Activated CD8-positive, alpha-beta T cell treated with anti-CD3 and anti-CD28 coated beads for 36 hours (primary cell): ENCODE measurements at regions not wholly inside any gene's neighbourhood (a gene's known extent, or its start where the extent isn't known, plus 50 kb on each side); places are given as distances from the start of the nearest gene placed in this dataset.
"Not testable (repeated sequence)": the region's sequence is repeated elsewhere in the genome, so short reads cannot be mapped to it uniquely, and the experiment has no call there.

ENCODE experiments used
- ATAC-seq: fragments of 200-7000 bp; cut with Tn5 transposase; one replicate; pipeline ENCODE4 v1.10.0; 2021; ENCODE audit warnings: mild to moderate bottlenecking, moderate library complexity
- CTCF ChIA-PET: fragments of 350-600 bp; sonication (Branson Sonifier 250); formaldehyde crosslinking; loops from one replicate; lab custom pipeline; 2021; ENCODE audit warnings: antibody characterized with exemption; lab: Charles Lee
- POLR2A ChIA-PET: fragments of 350-600 bp; sonication (Branson Sonifier 250); formaldehyde crosslinking; loops from one replicate; lab custom pipeline; 2021; ENCODE audit warnings: antibody characterized with exemption; lab: Charles Lee
- DNase-seq: peaks from one replicate; pipeline ENCODE4 v3.0.0-alpha.2; 2020
- H3K27ac Mint-ChIP-seq: one replicate; pipeline ENCODE4 v1.8.0; 2021; ENCODE audit warnings: mild to moderate bottlenecking, mixed read lengths
- H3K27me3 Mint-ChIP-seq: one replicate; pipeline ENCODE4 v1.8.0; 2021; ENCODE audit warnings: mixed read lengths
- H3K36me3 Mint-ChIP-seq: one replicate; pipeline ENCODE4 v1.8.0; 2021; ENCODE audit warnings: low read depth, mixed read lengths
- H3K4me1 Mint-ChIP-seq: one replicate; pipeline ENCODE4 v1.8.0; 2021; ENCODE audit warnings: low read depth, mixed read lengths
- H3K4me3 Mint-ChIP-seq: one replicate; pipeline ENCODE4 v1.8.0; 2021; ENCODE audit warnings: mild to moderate bottlenecking, moderate library complexity, mixed read lengths
- H3K9me3 Mint-ChIP-seq: one replicate; pipeline ENCODE4 v1.8.0; 2021; ENCODE audit warnings: mixed read lengths
- intact Hi-C: fragments of 100-400 bp; cut with micrococcal nuclease; formaldehyde crosslinking; loops from one replicate; pipeline ENCODE4 v1.10.0; 2022

GRCh38 chr22:15772337-15772736, 82.5 kb downstream of the POTEH start:
- H3K27me3 Mint-ChIP-seq, intact Hi-C loops, H3K36me3 Mint-ChIP-seq, H3K4me3 Mint-ChIP-seq, CTCF ChIA-PET, ATAC-seq, H3K9me3 Mint-ChIP-seq, H3K4me1 Mint-ChIP-seq, H3K27ac Mint-ChIP-seq, DNase-seq, POLR2A ChIA-PET: not testable (repeated sequence)

- DNase-seq, H3K9me3 Mint-ChIP-seq, H3K36me3 Mint-ChIP-seq, H3K27ac Mint-ChIP-seq, intact Hi-C loops, H3K27me3 Mint-ChIP-seq, POLR2A ChIA-PET, H3K4me3 Mint-ChIP-seq, CTCF ChIA-PET, ATAC-seq, H3K4me1 Mint-ChIP-seq: not testable (repeated sequence)
Observed at GRCh38 chr22:15775118-15775517, 85.3 kb downstream of the POTEH start.

GRCh38 chr22:15775670-15776669, 86.1 kb downstream of the POTEH start:
- CTCF ChIA-PET, H3K27me3 Mint-ChIP-seq, H3K4me3 Mint-ChIP-seq, H3K4me1 Mint-ChIP-seq, POLR2A ChIA-PET, H3K9me3 Mint-ChIP-seq, H3K27ac Mint-ChIP-seq, H3K36me3 Mint-ChIP-seq, DNase-seq, intact Hi-C loops: not testable (repeated sequence)
- ATAC-seq: peak; percentile 56

GRCh38 chr22:15776727-15777126, 86.9 kb downstream of the POTEH start:
- ATAC-seq, intact Hi-C loops, DNase-seq, CTCF ChIA-PET, H3K9me3 Mint-ChIP-seq, H3K27me3 Mint-ChIP-seq, H3K36me3 Mint-ChIP-seq, H3K4me1 Mint-ChIP-seq, POLR2A ChIA-PET, H3K27ac Mint-ChIP-seq, H3K4me3 Mint-ChIP-seq: not testable (repeated sequence)

- H3K4me3 Mint-ChIP-seq, H3K4me1 Mint-ChIP-seq, POLR2A ChIA-PET, H3K27me3 Mint-ChIP-seq, H3K9me3 Mint-ChIP-seq, ATAC-seq, H3K36me3 Mint-ChIP-seq, intact Hi-C loops, H3K27ac Mint-ChIP-seq, DNase-seq, CTCF ChIA-PET: not testable (repeated sequence)
Observed at GRCh38 chr22:15777150-15777549, 87.3 kb downstream of the POTEH start.

GRCh38 chr22:15777557-15777956, 87.7 kb downstream of the POTEH start:
- H3K4me3 Mint-ChIP-seq, intact Hi-C loops, H3K27ac Mint-ChIP-seq, DNase-seq, H3K9me3 Mint-ChIP-seq, POLR2A ChIA-PET, ATAC-seq, H3K27me3 Mint-ChIP-seq, H3K36me3 Mint-ChIP-seq, CTCF ChIA-PET, H3K4me1 Mint-ChIP-seq: not testable (repeated sequence)

- H3K36me3 Mint-ChIP-seq, H3K4me3 Mint-ChIP-seq, intact Hi-C loops, H3K4me1 Mint-ChIP-seq, CTCF ChIA-PET, H3K9me3 Mint-ChIP-seq, H3K27ac Mint-ChIP-seq, ATAC-seq, DNase-seq, H3K27me3 Mint-ChIP-seq: not testable (repeated sequence)
- POLR2A ChIA-PET: interaction anchor here (0.6 kb wide), 1 partner anchor 1176 kb away, joined by 4 read pairs; no protein-coding TSS in a partner anchor
Observed at GRCh38 chr22:15778366-15778765, 88.5 kb downstream of the POTEH start.

- H3K27me3 Mint-ChIP-seq, POLR2A ChIA-PET, H3K4me3 Mint-ChIP-seq, CTCF ChIA-PET, H3K9me3 Mint-ChIP-seq, intact Hi-C loops, ATAC-seq, H3K27ac Mint-ChIP-seq, H3K4me1 Mint-ChIP-seq, DNase-seq, H3K36me3 Mint-ChIP-seq: not testable (repeated sequence)
Observed at GRCh38 chr22:15781652-15782051, 91.8 kb downstream of the POTEH start.

- ATAC-seq, DNase-seq, CTCF ChIA-PET, H3K36me3 Mint-ChIP-seq, H3K27ac Mint-ChIP-seq, intact Hi-C loops, H3K9me3 Mint-ChIP-seq, H3K4me1 Mint-ChIP-seq, H3K4me3 Mint-ChIP-seq, POLR2A ChIA-PET, H3K27me3 Mint-ChIP-seq: not testable (repeated sequence)
Observed at GRCh38 chr22:15782933-15783332, 93.1 kb downstream of the POTEH start.

- intact Hi-C loops: not testable (repeated sequence)
Observed at GRCh38 chr22:15784383-15785085, 94.7 kb downstream of the POTEH start.

GRCh38 chr22:15786942-15787733, 97.3 kb downstream of the POTEH start:
- H3K27me3 Mint-ChIP-seq, H3K9me3 Mint-ChIP-seq, intact Hi-C loops, DNase-seq, H3K4me3 Mint-ChIP-seq, CTCF ChIA-PET, ATAC-seq, POLR2A ChIA-PET, H3K36me3 Mint-ChIP-seq, H3K4me1 Mint-ChIP-seq, H3K27ac Mint-ChIP-seq: not testable (repeated sequence)

More at GRCh38 chr22:15784383-15785085, 94.7 kb downstream of the POTEH start:
- H3K27me3 Mint-ChIP-seq, H3K36me3 Mint-ChIP-seq, H3K4me3 Mint-ChIP-seq, ATAC-seq, H3K9me3 Mint-ChIP-seq, POLR2A ChIA-PET, H3K27ac Mint-ChIP-seq, H3K4me1 Mint-ChIP-seq, DNase-seq, CTCF ChIA-PET: not testable (repeated sequence)
